SK-N-SH (cell line): ENCODE measurements at regions not wholly inside any gene's neighbourhood (a gene's known extent, or its start where the extent isn't known, plus 50 kb on each side); places are given as distances from the start of the nearest gene placed in this dataset.

Source experiments
- CTCF ChIA-PET: fragments of 300-600, 350-600 bp; formaldehyde crosslinking; extraction: SDS; loops from one replicate; lab custom pipeline; 2021; lab: Yijun Ruan, JAX
- POLR2A ChIA-PET: fragments of 350-600 bp; sonication (Branson Sonifier 250); formaldehyde crosslinking; extraction: SDS; loops from one replicate; lab custom pipeline; 2020; ENCODE audit warnings: antibody characterized with exemption, inconsistent platforms; lab: Yijun Ruan, JAX
- DNase-seq: peaks from one replicate; pipeline ENCODE4 v3.0.0; 2012
- H2AFZ ChIP-seq: fragments of 200-600 bp; sonication (generic); 2 replicates; pipeline ENCODE4 v1.8.1; 2016; ENCODE audit warnings: antibody characterized with exemption, mild to moderate bottlenecking, low read depth
- H3F3A ChIP-seq: fragments of 200-600 bp; sonication (generic); replicated peaks from 2 replicates; pipeline ENCODE3; 2016; ENCODE audit warnings: antibody characterized with exemption, mild to moderate bottlenecking; ENCODE audit not compliant: insufficient read depth
- H3K27ac ChIP-seq, 2 experiments: fragments of 200-500 bp in 1 of 2; fragments of 200-600 bp in 1 of 2; sonication (Bioruptor generic) in 1 of 2; sonication (generic), shearing (Covaris generic) in 1 of 2; 2 replicates each; pipeline versions ENCODE4 v1.5.1 to v1.6.1; 2014 to 2016; ENCODE audit warnings: low read depth in 2 of 2, inconsistent platforms in 1 of 2, low read length in 1 of 2, mild to moderate bottlenecking in 1 of 2, mixed read lengths in 1 of 2
- H3K27me3 ChIP-seq: fragments of 200-600 bp; sonication (generic), shearing (Covaris generic); 2 replicates; pipeline ENCODE4 v1.6.1; 2016; ENCODE audit warnings: mixed run types; ENCODE audit not compliant: insufficient read depth
- H3K36me3 ChIP-seq, 2 experiments: fragments of 200-500 bp in 1 of 2; fragments of 200-600 bp in 1 of 2; sonication (Bioruptor generic) in 1 of 2; sonication (generic) in 1 of 2; replicated peaks in 1 of 2; 2 replicates each; pipeline versions ENCODE3 to v1.5.1; 2014 to 2016; ENCODE audit warnings: low read length in 1 of 2, mild to moderate bottlenecking in 1 of 2; ENCODE audit not compliant: insufficient read depth in 2 of 2, control insufficient read depth in 1 of 2
- H3K4me1 ChIP-seq, 2 experiments: fragments of 200-500 bp in 1 of 2; fragments of 200-600 bp in 1 of 2; sonication (Bioruptor generic) in 1 of 2; sonication (generic), shearing (Covaris generic) in 1 of 2; 2 replicates each; pipeline versions ENCODE4 v1.5.1 to v1.6.1; 2014 to 2016; ENCODE audit warnings: low read depth in 1 of 2, low read length in 1 of 2, mixed run types in 1 of 2; ENCODE audit not compliant: insufficient read depth in 2 of 2, control insufficient read depth in 1 of 2
- H3K4me2 ChIP-seq: fragments of 200-600 bp; sonication (generic), shearing (Covaris generic); 2 replicates; pipeline ENCODE4 v1.6.1; 2017; ENCODE audit warnings: mixed run types
- H3K4me3 ChIP-seq, 2 experiments: fragments of 200-500 bp in 1 of 2; fragments of 200-600 bp in 1 of 2; sonication (Bioruptor generic) in 1 of 2; sonication (generic), shearing (Covaris generic) in 1 of 2; 2 replicates each; pipeline versions ENCODE4 v1.5.1 to v1.8.1; 2014 to 2016; ENCODE audit warnings: low read depth in 2 of 2, inconsistent platforms in 1 of 2, low read length in 1 of 2, mild to moderate bottlenecking in 1 of 2, mixed read lengths in 1 of 2, moderate library complexity in 1 of 2
- H3K79me2 ChIP-seq: fragments of 200-600 bp; sonication (generic); 2 replicates; pipeline ENCODE4 v1.8.1; 2017; ENCODE audit warnings: mild to moderate bottlenecking; ENCODE audit not compliant: insufficient read depth
- H3K9ac ChIP-seq: fragments of 200-600 bp; sonication (generic); 2 replicates; pipeline ENCODE4 v1.6.1; 2017; ENCODE audit warnings: mixed run types
- H3K9me2 ChIP-seq: fragments of 200-600 bp; sonication (generic); 2 replicates; pipeline ENCODE4 v1.6.1; 2017; ENCODE audit warnings: mixed run types
- H3K9me3 ChIP-seq: fragments of 200-600 bp; sonication (generic); 2 replicates; pipeline ENCODE4 v1.6.1; 2017; ENCODE audit warnings: mixed run types, mild to moderate bottlenecking, moderate library complexity
- H4K20me1 ChIP-seq: fragments of 200-600 bp; sonication (generic); 2 replicates; pipeline ENCODE4 v1.6.1; 2017; ENCODE audit warnings: mild to moderate bottlenecking, mixed run types; ENCODE audit not compliant: insufficient read depth
- CTCF ChIP-seq: fragments of 200-600 bp; sonication (generic); IDR thresholded peaks from 2 replicates; pipeline ENCODE4 v1.6.1; 2017; ENCODE audit warnings: antibody characterized with exemption, mild to moderate bottlenecking, moderate library complexity
- EP300 ChIP-seq, 2 experiments: IDR thresholded peaks; 2 replicates each; pipeline versions ENCODE4 v1.4.0 to v1.6.1; 2012; ENCODE audit warnings: borderline replicate concordance in 1 of 2, low read depth in 1 of 2, low read length in 1 of 2
- FOSL2 ChIP-seq: IDR thresholded peaks from 2 replicates; pipeline ENCODE4 v1.4.0; 2012; ENCODE audit warnings: low read depth, mild to moderate bottlenecking, moderate library complexity, borderline replicate concordance
- GABPA ChIP-seq: IDR thresholded peaks from 2 replicates; pipeline ENCODE4 v1.4.0; 2012; ENCODE audit warnings: low read depth, mild to moderate bottlenecking
- IRF3 ChIP-seq: fragments of 150-350 bp; IDR thresholded peaks from 2 replicates; pipeline ENCODE4 v1.6.1; 2016; ENCODE audit warnings: mild to moderate bottlenecking, low read depth, low read length
- JUND ChIP-seq: IDR thresholded peaks from 2 replicates; pipeline ENCODE4 v1.4.0; 2012
- MXI1 ChIP-seq: IDR thresholded peaks from 2 replicates; pipeline ENCODE4 v1.6.1; 2012; ENCODE audit warnings: mild to moderate bottlenecking, low read depth, low read length, improper control_type of control experiment
- NFIC ChIP-seq: IDR thresholded peaks from 2 replicates; pipeline ENCODE4 v1.4.0; 2012; ENCODE audit warnings: borderline replicate concordance
- PBX3 ChIP-seq: IDR thresholded peaks from 2 replicates; pipeline ENCODE4; 2012
- POLR2AphosphoS5 ChIP-seq: IDR thresholded peaks from 2 replicates; pipeline ENCODE4 v1.6.1; 2012; ENCODE audit warnings: low read depth, low read length
- SIN3A ChIP-seq: IDR thresholded peaks from 2 replicates; pipeline ENCODE4 v1.6.1; 2012; ENCODE audit warnings: low read depth, mild to moderate bottlenecking, low read length, moderate library complexity, borderline replicate concordance
- TCF12 ChIP-seq: IDR thresholded peaks from 2 replicates; pipeline ENCODE4 v1.4.0; 2012
- TEAD4 ChIP-seq: IDR thresholded peaks from 2 replicates; pipeline ENCODE4 v1.4.0; 2012; ENCODE audit warnings: mild to moderate bottlenecking, borderline replicate concordance; ENCODE audit not compliant: insufficient read depth
- USF2 ChIP-seq: fragments of 150-350 bp; IDR thresholded peaks from 2 replicates; pipeline ENCODE4 v1.6.1; 2017; ENCODE audit warnings: antibody characterized with exemption, low read length, low read depth, borderline replicate concordance
- YY1 ChIP-seq: IDR thresholded peaks from 2 replicates; pipeline ENCODE4 v1.4.0; 2012; ENCODE audit warnings: low read depth, mild to moderate bottlenecking
- WGBS: methylation state at CpG from one replicate; pipeline ENCODE4 v1.1.6; 2017; ENCODE audit warnings: low lambda C conversion rate; 5-methylcytosine and 5-hydroxymethylcytosine counted together

GRCh38 chr10:109348324-109348723 lies 575.0 kb downstream of the XPNPEP1 start:
- H3K79me2 ChIP-seq = no peaks in the 10 kb centered on the region
- no peak overlapping the region for H3K4me3 ChIP-seq
- H4K20me1 ChIP-seq = no peaks in the 10 kb centered on the region
- H3K36me3 ChIP-seq = no peaks in the 10 kb centered on the region
- DNase-seq = no peak
- no peaks in the 10 kb centered on the region for H3K9me2 ChIP-seq
- no peak overlapping the region for H2AFZ ChIP-seq
- CTCF ChIA-PET = no interaction called here
- H3K27me3 ChIP-seq = no peaks in the 10 kb centered on the region
- no peak overlapping the region for H3K9ac ChIP-seq
- POLR2A ChIA-PET = no interaction called here
- no peak overlapping the region for H3K27ac ChIP-seq
- TF ChIP-seq IRF3 (no peak), EP300 (IDR thresholded peaks at IDR 0.05; ENCODE audit: borderline replicate concordance in 1 of 2, low read depth in 1 of 2, low read length in 1 of 2) (no peak), CTCF (no peak), NFIC (no peak), POLR2AphosphoS5 (no peak), SIN3A (no peak), GABPA (no peak)
- H3K9me3 ChIP-seq = no peaks in the 10 kb centered on the region
- no peaks in the 10 kb centered on the region for H3K4me1 ChIP-seq
- H3F3A ChIP-seq = no peaks in the 10 kb centered on the region
- H3K4me2 ChIP-seq = no peak overlapping the region

- CTCF ChIA-PET = no interaction called here
These were observed 580.0 kb downstream of the XPNPEP1 start for GRCh38 chr10:109343293-109343692.

More at GRCh38 chr10:109343293-109343692, 580.0 kb downstream of the XPNPEP1 start:
- Histone ChIP-seq H3F3A (no peaks in the 10 kb centered on the region), H3K9me3 (no peaks in the 10 kb centered on the region), H3K4me2 (no peak overlapping the region), H4K20me1 (no peaks in the 10 kb centered on the region), H3K9me2 (no peaks in the 10 kb centered on the region), H3K36me3 (no peaks in the 10 kb centered on the region), H3K9ac (no peak overlapping the region), H3K27ac (no peak overlapping the region), H3K27me3 (no peaks in the 10 kb centered on the region), H3K4me3 (no peak overlapping the region), H3K4me1 (no peaks in the 10 kb centered on the region), H3K79me2 (no peaks in the 10 kb centered on the region), H2AFZ (no peak overlapping the region)
- WGBS = 4% methylated on average over 1 of the region's 1 CpG
- DNase-seq = no peak
- TF ChIP-seq FOSL2 (peak; percentile 50; the same call in 1 of the 2 replicates), TCF12 (peak; percentile 93), MXI1 (no peak), CTCF (no peak), JUND (peak; percentile 40; the same call in 1 of the 2 replicates), PBX3 (peak; percentile 57; the same call in 1 of the 2 replicates), EP300 (IDR thresholded peaks at IDR 0.05; ENCODE audit: borderline replicate concordance in 1 of 2, low read depth in 1 of 2, low read length in 1 of 2) (peak in 1 of 2 experiments; percentile 69; a peak in 2 of 4 replicates), YY1 (no peak), USF2 (no peak), TEAD4 (peak; percentile 31; the same call in 1 of the 2 replicates)
- POLR2A ChIA-PET = no interaction called here
